Activated T-helper 1 cell treated with anti-CD3 and anti-CD28 coated beads, Interleukin-12 subunit alpha, Interleukin-12 subunit beta, Interleukin-2, Interleukin-4 antibody, amounts not matched to agents 30 ng/mL and 10 ng/mL and 1 ng/mL, durations not matched to agents 14 hours and 24 hours and 36 hours (primary cell): ENCODE measurements at regions not wholly inside any gene's neighbourhood (a gene's known extent, or its start where the extent isn't known, plus 50 kb on each side); places are given as distances from the start of the nearest gene placed in this dataset.

Experiments used
- DNase-seq: peaks from one replicate; pipeline ENCODE4 v3.0.0; 2021; ENCODE audit warnings: low spot score
- H3K27ac Mint-ChIP-seq: one replicate; pipeline ENCODE4 v1.8.0; 2021; ENCODE audit warnings: mild to moderate bottlenecking, mixed read lengths
- H3K27me3 Mint-ChIP-seq: one replicate; pipeline ENCODE4 v1.8.0; 2022; ENCODE audit warnings: mild to moderate bottlenecking, moderate library complexity, mixed read lengths; ENCODE audit not compliant: insufficient read depth
- H3K36me3 Mint-ChIP-seq: one replicate; pipeline ENCODE4 v1.8.0; 2021; ENCODE audit warnings: low read depth, mixed read lengths
- H3K4me1 Mint-ChIP-seq: one replicate; pipeline ENCODE4 v1.8.0; 2021; ENCODE audit warnings: low read depth, mixed read lengths
- H3K4me3 Mint-ChIP-seq: one replicate; pipeline ENCODE4 v1.8.0; 2021; ENCODE audit warnings: mild to moderate bottlenecking, moderate library complexity, mixed read lengths
- H3K9me3 Mint-ChIP-seq: one replicate; pipeline ENCODE4 v1.8.0; 2021; ENCODE audit warnings: mixed read lengths
- intact Hi-C: fragments of 100-400 bp; cut with micrococcal nuclease; formaldehyde crosslinking; loops from one replicate; pipeline ENCODE4 v1.15.1; 2024

DNA sequence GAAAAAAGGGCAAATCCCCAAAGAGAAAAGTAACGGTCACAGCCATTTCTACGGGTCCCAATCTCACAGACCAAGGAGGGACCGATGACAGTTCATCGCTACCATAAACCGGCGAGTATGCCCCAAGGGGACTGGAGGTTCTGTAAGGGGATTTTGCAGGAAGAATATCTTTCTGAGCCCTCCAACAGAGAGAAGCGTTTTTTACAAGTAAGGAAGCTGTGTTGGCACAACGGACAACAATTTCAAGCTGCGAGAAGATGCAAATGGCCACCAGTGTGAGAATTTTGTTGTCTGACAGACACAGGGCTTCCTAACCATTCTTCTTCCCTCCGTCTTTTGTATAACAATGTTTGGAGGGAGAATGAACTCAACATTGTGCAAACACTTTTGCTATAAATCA is 1043.1 kb downstream of the ADGRL2 start:
- DNase-seq: no peak
- Mint-ChIP-seq H3K9me3 (no peaks in the 10 kb centered on the region), H3K4me3 (no peak overlapping the region), H3K4me1 (no peaks in the 10 kb centered on the region), H3K27ac (no peak overlapping the region), H3K27me3 (peaks cover 4% of the 10 kb centered on the region), H3K36me3 (no peaks in the 10 kb centered on the region)
- intact Hi-C loops: no loop called here

DNA sequence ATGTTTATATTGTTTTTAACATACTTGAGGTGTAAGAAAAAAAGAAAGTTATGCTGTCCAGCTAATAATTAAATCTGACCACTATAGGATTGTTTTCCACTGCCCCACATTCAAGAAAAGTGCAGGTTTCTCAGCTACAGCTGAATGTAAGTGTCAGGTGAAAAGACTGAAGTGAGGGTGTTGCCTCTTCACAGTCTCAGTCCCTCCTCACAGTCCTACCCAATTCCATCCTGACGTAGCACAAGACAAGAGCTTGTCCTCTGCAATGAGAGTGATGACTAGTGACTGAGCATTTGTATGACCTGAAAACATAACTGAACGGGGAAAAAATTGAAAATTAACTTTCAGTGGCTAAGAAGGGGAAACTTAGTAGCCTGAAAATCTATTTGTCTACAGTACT is 1039.5 kb downstream of the ADGRL2 start:
- H3K9me3 Mint-ChIP-seq: no peaks in the 10 kb centered on the region
- H3K36me3 Mint-ChIP-seq: no peaks in the 10 kb centered on the region
- peaks cover 4% of the 10 kb centered on the region for H3K27me3 Mint-ChIP-seq
- intact Hi-C loops: no loop called here
- H3K4me1 Mint-ChIP-seq: no peaks in the 10 kb centered on the region
- no peak overlapping the region for H3K4me3 Mint-ChIP-seq
- no peak for DNase-seq
- H3K27ac Mint-ChIP-seq: no peak overlapping the region

DNA sequence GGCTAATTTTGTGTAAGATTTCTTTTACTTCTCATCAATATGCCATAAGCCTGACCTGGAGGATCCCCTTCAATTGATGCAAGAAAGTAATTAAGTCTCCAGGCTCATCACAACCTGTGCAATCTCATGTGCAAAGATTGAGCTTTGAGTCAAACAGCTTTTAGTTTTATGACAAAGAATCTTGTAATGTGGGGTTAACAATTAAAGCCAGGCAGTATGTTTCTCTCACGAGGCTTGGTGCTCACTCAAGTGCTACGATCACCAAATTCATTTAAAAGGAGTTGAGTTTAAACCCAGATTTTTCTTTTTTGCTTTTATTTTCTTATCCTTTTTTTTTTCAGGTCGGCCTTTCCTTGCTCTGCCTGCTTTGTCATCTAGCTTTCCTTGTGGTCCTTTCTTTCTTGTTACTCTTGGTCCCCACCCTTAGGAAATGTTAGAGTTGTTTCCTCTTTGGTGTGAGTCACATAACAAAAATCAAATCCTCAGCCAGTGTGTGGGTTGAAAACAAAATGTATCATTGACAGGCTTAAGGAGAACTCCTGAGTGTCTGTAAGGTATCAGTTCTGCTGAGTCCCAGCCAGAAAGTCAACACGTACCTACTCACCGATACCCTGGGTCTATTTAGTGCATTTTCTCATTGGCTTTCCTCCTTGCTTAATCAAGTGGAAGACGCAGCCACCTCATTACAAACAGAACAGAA is 1037.2 kb downstream of the ADGRL2 start:
- Mint-ChIP-seq H3K4me1 (no peaks in the 10 kb centered on the region), H3K4me3 (no peak overlapping the region), H3K9me3 (no peaks in the 10 kb centered on the region), H3K36me3 (no peaks in the 10 kb centered on the region), H3K27me3 (no peaks in the 10 kb centered on the region), H3K27ac (no peak overlapping the region)
- no peak for DNase-seq
- intact Hi-C loops: no loop called here

DNA sequence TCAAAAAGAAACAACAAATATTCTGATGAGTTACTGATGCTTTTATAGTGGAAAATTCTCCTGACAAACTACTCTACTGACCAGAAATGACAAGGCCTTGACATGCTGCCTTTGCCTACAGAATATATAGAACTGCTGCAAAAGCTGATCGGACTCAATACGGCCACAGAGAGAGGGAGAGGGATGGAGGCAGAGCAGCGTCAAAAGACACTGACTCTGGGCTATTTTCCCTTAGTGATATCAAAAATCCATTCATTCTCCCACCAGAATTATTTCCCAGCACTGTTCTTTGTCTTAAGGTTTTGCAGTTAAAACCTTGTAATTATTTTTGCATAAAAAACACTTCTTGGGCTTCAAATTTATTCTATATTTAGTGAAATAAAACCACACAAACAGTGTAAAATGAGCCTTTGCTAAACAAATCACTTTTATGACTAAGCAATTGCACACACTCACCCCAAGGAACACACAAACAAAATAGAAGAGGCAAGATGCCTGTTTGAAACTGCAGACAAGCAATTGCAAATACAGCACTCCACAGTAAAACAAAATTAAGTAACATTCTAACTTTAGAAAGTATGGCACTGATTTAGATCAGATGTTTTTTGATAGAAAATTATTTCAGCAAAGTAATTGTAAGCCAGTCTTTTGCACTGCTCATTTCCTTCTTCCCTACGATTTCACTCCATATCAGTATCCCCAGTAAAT is 1036.4 kb downstream of the ADGRL2 start:
- H3K4me1 Mint-ChIP-seq: no peaks in the 10 kb centered on the region

DNA sequence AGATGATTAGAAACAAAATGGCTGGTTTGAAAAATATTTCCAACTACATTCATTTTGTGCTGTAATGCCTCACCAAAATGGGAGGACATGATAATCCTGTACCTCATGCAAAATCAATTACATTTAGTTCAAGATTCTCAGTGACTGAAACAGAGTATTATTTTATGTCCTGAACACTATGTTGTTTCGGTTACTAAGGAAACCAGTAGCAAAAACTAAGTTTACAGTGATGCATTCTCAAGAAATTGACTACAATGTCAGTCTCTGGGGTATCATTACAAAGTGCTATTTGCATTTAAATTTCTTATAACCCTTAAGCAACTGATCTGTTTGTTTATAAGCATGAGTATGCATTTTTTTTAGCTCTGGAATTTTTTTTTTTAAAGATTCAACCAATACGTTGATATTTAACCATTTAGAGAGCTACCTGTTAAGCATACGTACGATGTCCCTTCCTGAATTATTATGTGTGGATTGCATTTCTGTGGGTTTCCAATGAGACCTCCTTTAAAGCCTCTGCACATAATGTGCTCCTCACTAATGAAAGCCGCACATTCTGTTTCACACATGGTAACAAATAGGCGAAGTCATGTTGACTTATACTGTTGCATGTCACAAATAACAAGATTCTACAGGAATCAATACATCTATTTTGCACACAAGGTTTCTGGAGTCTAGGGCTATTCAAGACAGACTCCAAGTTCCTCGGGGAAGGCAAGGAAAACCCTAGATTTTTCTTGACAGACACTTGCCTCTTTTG is 1035.7 kb downstream of the ADGRL2 start:
- H3K4me1 Mint-ChIP-seq: no peaks in the 10 kb centered on the region
- H3K9me3 Mint-ChIP-seq: no peaks in the 10 kb centered on the region
- no peak overlapping the region for H3K4me3 Mint-ChIP-seq
- no peak overlapping the region for H3K27ac Mint-ChIP-seq
- no peaks in the 10 kb centered on the region for H3K36me3 Mint-ChIP-seq
- H3K27me3 Mint-ChIP-seq: no peaks in the 10 kb centered on the region
- no peak for DNase-seq
- intact Hi-C loops: no loop called here

More for the DNA sequence above, 1036.4 kb downstream of the ADGRL2 start:
- intact Hi-C loops: no loop called here
- DNase-seq: no peak
- Mint-ChIP-seq H3K9me3 (no peaks in the 10 kb centered on the region), H3K36me3 (no peaks in the 10 kb centered on the region), H3K27me3 (no peaks in the 10 kb centered on the region), H3K4me3 (no peak overlapping the region), H3K27ac (no peak overlapping the region)

DNA sequence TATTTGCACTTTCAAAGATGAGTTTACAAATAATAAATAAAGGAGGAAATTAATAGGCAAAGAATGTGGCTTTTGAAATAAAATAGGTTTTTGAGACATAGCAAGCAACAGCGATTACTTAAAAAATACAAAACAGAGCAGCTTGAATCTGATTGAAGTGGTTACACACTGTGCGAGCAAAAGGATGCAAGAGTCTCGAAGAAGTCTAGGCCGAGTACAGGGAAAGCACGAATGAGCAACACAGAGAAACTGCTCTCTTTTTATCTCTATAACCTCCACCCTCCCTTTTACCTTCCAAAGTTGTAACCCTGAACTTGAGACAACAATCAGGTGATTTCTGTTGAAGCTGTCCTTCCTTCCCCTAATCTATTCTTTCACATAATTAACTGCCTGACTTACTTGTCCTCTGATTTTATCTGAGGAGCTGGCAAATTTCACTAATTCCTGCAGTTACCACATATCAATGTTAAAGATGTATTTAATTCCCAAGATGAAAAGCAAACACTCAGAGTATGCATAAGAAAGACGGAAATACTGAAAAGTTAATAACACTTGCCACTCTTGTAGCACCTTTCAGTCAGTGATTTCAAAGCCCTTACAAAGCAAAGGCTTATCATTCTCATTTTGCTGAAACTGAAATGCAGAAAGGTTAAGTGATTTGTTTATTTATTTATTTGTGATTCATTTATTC is 1030.1 kb downstream of the ADGRL2 start:
- no peak overlapping the region for H3K27ac Mint-ChIP-seq
- no peaks in the 10 kb centered on the region for H3K4me1 Mint-ChIP-seq
- H3K4me3 Mint-ChIP-seq: no peak overlapping the region
- H3K36me3 Mint-ChIP-seq: no peaks in the 10 kb centered on the region
- DNase-seq: no peak
- H3K27me3 Mint-ChIP-seq: no peaks in the 10 kb centered on the region
- intact Hi-C loops: no loop called here
- H3K9me3 Mint-ChIP-seq: no peaks in the 10 kb centered on the region

DNA sequence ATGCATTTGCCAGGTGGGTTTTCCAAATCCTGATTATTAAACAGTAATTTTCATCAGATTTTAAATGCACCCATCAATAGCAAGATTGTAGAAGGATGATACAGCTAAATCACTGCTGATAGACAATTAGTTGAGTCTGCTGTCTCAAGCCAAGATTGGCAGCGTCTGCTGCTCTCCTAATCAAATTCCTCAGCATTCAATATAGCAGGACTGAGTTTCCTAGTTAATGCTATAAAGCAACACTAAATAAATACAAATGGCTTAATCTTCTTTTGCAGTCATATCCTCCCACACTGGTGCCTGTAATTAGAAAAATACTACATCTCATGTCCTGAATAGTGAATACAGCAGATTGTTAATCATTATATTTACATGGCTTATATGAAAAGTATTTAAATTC is 1028.8 kb downstream of the ADGRL2 start:
- H3K27ac Mint-ChIP-seq: no peak overlapping the region
- H3K4me1 Mint-ChIP-seq: no peaks in the 10 kb centered on the region
- no peaks in the 10 kb centered on the region for H3K9me3 Mint-ChIP-seq
- no peak for DNase-seq
- no peak overlapping the region for H3K4me3 Mint-ChIP-seq
- H3K36me3 Mint-ChIP-seq: no peaks in the 10 kb centered on the region
- H3K27me3 Mint-ChIP-seq: peaks cover 3% of the 10 kb centered on the region
- intact Hi-C loops: no loop called here

DNA sequence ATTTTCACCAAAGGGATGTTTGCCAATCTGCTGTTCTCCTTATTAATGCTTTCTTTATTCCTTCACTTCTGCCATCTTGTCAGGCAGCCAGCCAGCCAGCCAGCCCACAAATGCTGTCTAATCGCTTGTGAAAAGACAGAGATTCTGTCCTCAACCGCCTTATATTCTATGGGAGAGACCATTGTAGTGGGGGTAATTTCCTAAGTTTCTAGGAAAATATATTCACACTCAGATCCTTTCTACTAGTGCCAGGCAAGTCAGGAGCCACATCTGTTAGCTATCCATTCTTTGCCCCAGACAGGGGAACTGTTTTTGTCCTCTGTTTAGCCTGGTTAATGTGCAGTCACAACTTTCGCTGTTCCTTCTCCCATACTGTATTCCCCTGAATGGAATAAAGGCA is 1023.1 kb downstream of the ADGRL2 start:
- peaks cover 3% of the 10 kb centered on the region for H3K27me3 Mint-ChIP-seq

DNA sequence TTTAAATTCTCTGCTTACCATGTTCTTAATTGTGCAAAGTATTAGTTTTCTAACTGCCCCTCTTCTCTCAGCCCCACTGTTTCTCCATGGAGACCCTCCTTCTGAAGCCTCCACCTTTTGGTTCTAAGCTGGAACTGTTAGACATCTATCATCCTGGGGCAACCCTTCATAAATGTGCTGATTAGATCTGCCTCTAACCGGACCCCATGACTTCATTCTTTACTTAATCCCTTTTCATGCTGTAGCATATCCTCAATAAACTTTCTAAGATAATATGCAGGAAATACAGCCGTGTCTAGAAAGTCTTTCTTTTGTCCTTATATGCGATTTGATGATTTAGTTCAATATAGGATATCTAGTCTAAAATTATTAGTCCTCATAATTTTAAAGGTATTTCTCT is 1020.1 kb downstream of the ADGRL2 start:
- Mint-ChIP-seq H3K27me3 (peaks cover 3% of the 10 kb centered on the region), H3K4me3 (no peak overlapping the region), H3K4me1 (peaks cover 12% of the 10 kb centered on the region), H3K27ac (no peak overlapping the region), H3K36me3 (no peaks in the 10 kb centered on the region), H3K9me3 (no peaks in the 10 kb centered on the region)
- no peak for DNase-seq
- intact Hi-C loops: no loop called here

More for the DNA sequence above, 1023.1 kb downstream of the ADGRL2 start:
- Mint-ChIP-seq H3K4me3 (no peak overlapping the region), H3K9me3 (no peaks in the 10 kb centered on the region), H3K4me1 (peaks cover 7% of the 10 kb centered on the region), H3K27ac (no peak overlapping the region), H3K36me3 (no peaks in the 10 kb centered on the region)
- intact Hi-C loops: no loop called here
- no peak for DNase-seq

DNA sequence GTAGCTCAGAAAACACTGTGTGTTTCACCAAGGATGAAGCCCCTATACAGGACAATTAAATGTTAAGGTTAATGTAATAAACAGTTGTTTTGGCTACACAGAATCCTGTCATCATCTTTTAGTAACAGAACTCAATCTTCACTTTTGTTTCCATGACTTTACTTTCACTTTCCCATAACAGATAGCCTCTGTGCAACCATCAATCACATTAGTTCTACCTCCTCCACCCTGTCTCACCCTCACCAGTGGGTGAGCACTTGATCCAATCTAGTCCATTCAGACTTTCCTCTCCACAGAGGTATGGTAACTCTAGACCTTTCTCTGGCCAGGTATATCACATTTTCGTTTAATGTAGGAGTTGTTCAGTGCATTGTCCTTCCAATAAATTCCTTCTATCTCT is 1018.5 kb downstream of the ADGRL2 start:
- Mint-ChIP-seq H3K27ac (no peak overlapping the region), H3K4me1 (peaks cover 12% of the 10 kb centered on the region), H3K27me3 (no peaks in the 10 kb centered on the region), H3K9me3 (no peaks in the 10 kb centered on the region), H3K36me3 (no peaks in the 10 kb centered on the region), H3K4me3 (no peak overlapping the region)
- DNase-seq: no peak
- intact Hi-C loops: no loop called here

DNA sequence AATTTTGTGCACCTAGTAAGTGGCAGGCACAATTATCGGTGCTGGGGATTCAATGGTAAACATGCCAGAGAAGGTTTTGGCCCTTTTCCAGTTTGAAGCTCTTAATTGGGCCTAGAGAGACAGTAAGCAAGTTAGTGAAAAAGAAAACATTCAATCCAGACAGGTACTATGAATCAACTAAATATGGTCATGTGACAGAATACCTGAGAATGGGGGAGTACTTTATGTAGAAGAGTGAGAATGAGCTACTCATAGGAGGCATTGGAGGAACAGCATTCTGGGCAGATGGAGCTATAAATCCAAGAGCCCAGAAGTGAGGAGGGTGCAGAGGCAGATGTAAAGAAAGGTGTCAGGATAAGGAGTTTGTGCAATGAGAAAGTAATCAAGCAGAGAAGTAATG is 1017.9 kb downstream of the ADGRL2 start:
- H3K4me1 Mint-ChIP-seq: peaks cover 12% of the 10 kb centered on the region
- H3K9me3 Mint-ChIP-seq: no peaks in the 10 kb centered on the region
- H3K27me3 Mint-ChIP-seq: no peaks in the 10 kb centered on the region
- no peak overlapping the region for H3K4me3 Mint-ChIP-seq
- no peak overlapping the region for H3K27ac Mint-ChIP-seq
- no peaks in the 10 kb centered on the region for H3K36me3 Mint-ChIP-seq
- intact Hi-C loops: no loop called here
- DNase-seq: no peak

DNA sequence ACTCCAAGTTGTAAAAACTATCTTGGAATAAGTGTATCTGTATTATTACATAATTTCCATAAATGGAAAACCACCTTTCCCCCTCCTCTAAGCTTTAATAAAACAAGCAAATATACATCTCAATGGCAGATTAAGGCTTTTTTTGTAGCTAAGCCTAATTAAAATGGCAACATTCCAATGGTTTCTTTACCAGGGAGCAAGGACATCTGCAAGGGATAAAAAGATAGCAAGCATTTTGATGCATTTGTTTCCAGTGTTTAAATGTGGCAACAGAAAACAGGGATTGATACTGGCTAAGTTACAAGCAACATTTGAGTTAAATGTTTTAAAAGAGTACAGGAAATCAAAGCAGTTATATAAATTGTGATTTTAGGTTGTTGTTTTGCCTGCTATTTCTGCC is 1012.7 kb downstream of the ADGRL2 start:
- intact Hi-C loops: no loop called here
- Mint-ChIP-seq H3K9me3 (no peaks in the 10 kb centered on the region), H3K4me1 (no peaks in the 10 kb centered on the region), H3K36me3 (no peaks in the 10 kb centered on the region), H3K27ac (no peak overlapping the region), H3K27me3 (peaks cover 5% of the 10 kb centered on the region), H3K4me3 (no peak overlapping the region)
- no peak for DNase-seq

DNA sequence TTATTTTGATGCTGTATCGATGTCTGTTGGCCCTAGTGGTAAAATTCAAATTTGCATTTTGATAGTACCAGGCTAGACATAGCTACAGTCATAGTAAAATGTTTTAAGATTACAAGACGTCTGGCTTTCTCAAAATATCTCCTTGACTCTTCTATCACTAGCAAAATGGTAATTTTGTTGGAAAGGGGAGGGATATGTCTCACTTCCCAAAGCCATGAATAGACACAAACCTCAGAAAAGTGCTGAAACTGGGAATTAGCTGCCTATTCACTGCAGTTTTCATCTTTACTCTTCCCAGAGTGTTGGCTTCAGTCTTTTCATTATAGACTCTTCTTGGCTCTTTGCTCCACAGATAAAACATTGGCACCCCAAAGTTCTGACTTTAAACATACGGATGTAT is 1009.9 kb downstream of the ADGRL2 start:
- Mint-ChIP-seq H3K27ac (no peak overlapping the region), H3K4me3 (no peak overlapping the region), H3K9me3 (no peaks in the 10 kb centered on the region), H3K36me3 (no peaks in the 10 kb centered on the region), H3K4me1 (no peaks in the 10 kb centered on the region), H3K27me3 (peaks cover 8% of the 10 kb centered on the region)
- no peak for DNase-seq
- intact Hi-C loops: no loop called here
